ENCODE measurements at regions not wholly inside any gene's neighbourhood (a gene's known extent, or its start where the extent isn't known, plus 50 kb on each side); places are given as distances from the start of the nearest gene placed in this dataset.

DNA sequence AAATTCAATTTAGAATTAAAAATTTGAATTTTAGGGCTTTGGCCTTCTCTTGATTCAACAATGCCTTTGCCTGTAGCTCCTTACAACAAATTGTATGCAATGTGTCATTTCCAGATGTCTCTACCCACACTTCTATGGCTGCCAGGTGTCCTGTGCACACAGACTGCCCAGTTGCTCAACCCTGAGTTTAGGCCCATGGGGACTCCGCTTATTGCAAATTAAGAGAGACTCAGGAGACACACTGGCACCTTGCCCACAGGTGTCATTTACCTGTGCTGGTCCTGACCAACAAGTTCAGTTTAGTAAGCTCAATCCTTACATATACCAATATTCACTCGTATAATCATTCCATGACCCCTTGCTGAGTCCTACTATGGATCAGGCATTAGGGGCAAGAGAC, 236.1 kb downstream of the OMA1 start:
- no peak overlapping the region for H3K27ac ChIP-seq
- no peak for DNase-seq (ENCODE audit: low spot score)
- no peaks in the 10 kb centered on the region for H3K27me3 ChIP-seq (replicated peaks; ENCODE audit: insufficient read depth)
- no peak for ATAC-seq (ENCODE audit: insufficient number of reproducible peaks, low FRiP score, low read depth)
- H3K36me3 ChIP-seq = no peaks in the 10 kb centered on the region
- TF ChIP-seq, protein P1, sequence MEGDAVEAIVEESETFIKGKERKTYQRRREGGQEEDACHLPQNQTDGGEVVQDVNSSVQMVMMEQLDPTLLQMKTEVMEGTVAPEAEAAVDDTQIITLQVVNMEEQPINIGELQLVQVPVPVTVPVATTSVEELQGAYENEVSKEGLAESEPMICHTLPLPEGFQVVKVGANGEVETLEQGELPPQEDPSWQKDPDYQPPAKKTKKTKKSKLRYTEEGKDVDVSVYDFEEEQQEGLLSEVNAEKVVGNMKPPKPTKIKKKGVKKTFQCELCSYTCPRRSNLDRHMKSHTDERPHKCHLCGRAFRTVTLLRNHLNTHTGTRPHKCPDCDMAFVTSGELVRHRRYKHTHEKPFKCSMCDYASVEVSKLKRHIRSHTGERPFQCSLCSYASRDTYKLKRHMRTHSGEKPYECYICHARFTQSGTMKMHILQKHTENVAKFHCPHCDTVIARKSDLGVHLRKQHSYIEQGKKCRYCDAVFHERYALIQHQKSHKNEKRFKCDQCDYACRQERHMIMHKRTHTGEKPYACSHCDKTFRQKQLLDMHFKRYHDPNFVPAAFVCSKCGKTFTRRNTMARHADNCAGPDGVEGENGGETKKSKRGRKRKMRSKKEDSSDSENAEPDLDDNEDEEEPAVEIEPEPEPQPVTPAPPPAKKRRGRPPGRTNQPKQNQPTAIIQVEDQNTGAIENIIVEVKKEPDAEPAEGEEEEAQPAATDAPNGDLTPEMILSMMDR (IDR thresholded peaks at IDR 0.05) = no peak
- no peak overlapping the region for H3K4me3 ChIP-seq
- no peaks in the 10 kb centered on the region for H3K4me1 ChIP-seq (ENCODE audit: control insufficient read depth in 1 of 2, low read depth in 2 of 2)
- no peaks in the 10 kb centered on the region for H3K9me3 ChIP-seq

DNA sequence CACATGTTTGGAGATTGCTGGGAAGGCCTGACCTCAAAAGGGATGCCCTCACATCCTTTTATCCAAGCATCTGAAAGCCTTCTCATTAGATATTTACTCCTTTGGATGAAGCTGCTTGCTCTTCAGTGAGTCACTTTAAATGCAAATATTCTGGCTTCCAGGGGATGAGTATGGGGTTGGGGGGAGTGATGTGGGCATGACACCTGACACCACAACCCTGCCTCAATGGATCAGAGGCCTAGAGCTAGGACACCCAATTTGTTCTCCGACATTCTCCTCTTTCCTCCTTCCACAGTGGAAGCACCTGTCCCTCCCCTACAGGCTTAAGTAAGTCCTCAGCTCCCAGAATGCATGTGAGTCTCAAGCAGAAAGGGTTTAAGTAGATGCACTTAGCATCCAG, 238.3 kb downstream of the OMA1 start:
- H3K9me3 ChIP-seq = no peaks in the 10 kb centered on the region
- no peaks in the 10 kb centered on the region for H3K36me3 ChIP-seq
- ATAC-seq (ENCODE audit: insufficient number of reproducible peaks, low FRiP score, low read depth) = no peak
- H3K4me3 ChIP-seq = no peak overlapping the region
- TF ChIP-seq, protein P1 (IDR thresholded peaks at IDR 0.05) = no peak
- no peaks in the 10 kb centered on the region for H3K4me1 ChIP-seq (ENCODE audit: control insufficient read depth in 1 of 2, low read depth in 2 of 2)
- H3K27ac ChIP-seq = no peak overlapping the region
- no peaks in the 10 kb centered on the region for H3K27me3 ChIP-seq (replicated peaks; ENCODE audit: insufficient read depth)
- no peak for DNase-seq (ENCODE audit: low spot score)

DNA sequence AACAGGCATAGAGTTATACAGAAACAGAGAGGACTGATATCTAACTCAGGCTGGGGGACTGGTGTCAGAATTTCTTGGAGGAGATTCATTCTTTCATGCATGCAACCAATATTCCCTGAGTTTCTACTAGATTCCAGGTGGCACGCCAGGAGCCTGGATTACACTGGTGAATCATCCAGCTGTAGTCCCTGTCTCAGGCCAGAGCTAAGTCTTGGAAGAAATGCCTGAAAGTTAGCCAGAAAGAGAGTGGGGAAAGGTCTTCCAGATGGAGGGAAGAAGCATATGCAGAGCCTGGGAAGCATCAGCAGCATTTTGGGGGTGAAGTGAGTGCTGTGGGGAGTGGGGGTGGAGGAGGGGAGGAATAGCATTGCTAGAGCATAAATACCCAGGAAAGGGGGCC, 239.1 kb downstream of the OMA1 start:
- no peaks in the 10 kb centered on the region for H3K4me1 ChIP-seq (ENCODE audit: control insufficient read depth in 1 of 2, low read depth in 2 of 2)
- no peak overlapping the region for H3K27ac ChIP-seq
- TF ChIP-seq, protein P1 (IDR thresholded peaks at IDR 0.05) = no peak
- H3K4me3 ChIP-seq = no peak overlapping the region
- DNase-seq (ENCODE audit: low spot score) (no peak), ATAC-seq (ENCODE audit: insufficient number of reproducible peaks, low FRiP score, low read depth) (no peak)
- no peaks in the 10 kb centered on the region for H3K9me3 ChIP-seq
- no peaks in the 10 kb centered on the region for H3K36me3 ChIP-seq
- no peaks in the 10 kb centered on the region for H3K27me3 ChIP-seq (replicated peaks; ENCODE audit: insufficient read depth)

DNA sequence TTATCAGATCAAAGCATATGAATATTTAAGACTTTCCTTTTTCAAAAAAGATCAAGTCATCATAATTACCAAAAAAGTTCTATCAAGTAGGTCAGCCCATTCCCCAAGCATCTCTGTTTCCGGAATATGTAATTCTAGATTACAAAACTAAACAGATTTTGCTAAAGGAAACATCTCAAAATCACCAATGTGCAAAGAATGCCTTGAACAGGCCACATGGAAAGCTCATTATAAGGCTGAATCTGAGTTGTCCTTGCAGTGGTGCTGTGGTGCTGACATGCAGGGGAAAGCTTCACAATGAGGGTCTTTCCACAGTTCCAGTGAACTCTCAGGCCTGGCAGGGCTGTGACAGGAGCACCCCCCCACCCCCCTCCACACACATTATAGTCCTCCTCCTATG, 240.9 kb downstream of the OMA1 start:
- H3K36me3 ChIP-seq = no peaks in the 10 kb centered on the region
- no peaks in the 10 kb centered on the region for H3K27me3 ChIP-seq (replicated peaks; ENCODE audit: insufficient read depth)
- ATAC-seq (ENCODE audit: insufficient number of reproducible peaks, low FRiP score, low read depth) (no peak), DNase-seq (ENCODE audit: low spot score) (no peak)
- H3K9me3 ChIP-seq = no peaks in the 10 kb centered on the region
- TF ChIP-seq, protein P1 (IDR thresholded peaks at IDR 0.05) = no peak
- H3K4me1 ChIP-seq (ENCODE audit: control insufficient read depth in 1 of 2, low read depth in 2 of 2) = no peaks in the 10 kb centered on the region
- no peak overlapping the region for H3K4me3 ChIP-seq
- no peak overlapping the region for H3K27ac ChIP-seq

DNA sequence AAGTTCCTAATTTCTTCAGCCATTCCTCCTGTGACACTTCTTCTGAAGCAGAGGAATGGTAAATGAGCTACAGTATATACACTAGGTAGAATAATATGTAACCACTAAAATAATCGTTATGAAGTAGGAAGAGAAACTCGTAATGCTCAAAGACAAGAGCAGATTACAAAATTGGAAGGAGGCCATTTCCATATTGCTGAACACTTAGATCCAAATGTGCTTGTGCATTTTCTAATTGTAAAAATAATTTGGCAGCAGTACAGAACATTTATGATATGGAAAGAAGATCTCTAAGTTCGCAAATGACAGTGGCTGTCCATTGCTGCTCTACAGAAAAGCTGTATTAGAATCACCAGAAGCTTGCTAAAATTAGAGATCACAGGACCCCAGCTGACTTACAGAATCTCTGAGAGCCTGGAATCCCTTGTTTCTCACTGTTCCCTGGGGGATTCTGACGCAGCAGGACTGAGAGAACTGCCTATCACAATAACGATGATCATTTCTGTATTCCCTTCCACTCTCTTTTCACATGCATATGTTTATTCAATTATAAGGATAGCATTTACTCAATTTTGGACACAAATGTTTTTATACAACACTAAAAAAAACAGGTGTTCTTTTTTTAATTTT, 242.1 kb downstream of the OMA1 start:
- Histone ChIP-seq H3K27ac (no peak overlapping the region), H3K4me3 (no peak overlapping the region), H3K9me3 (no peaks in the 10 kb centered on the region), H3K27me3 (replicated peaks; ENCODE audit: insufficient read depth) (no peaks in the 10 kb centered on the region), H3K36me3 (no peaks in the 10 kb centered on the region), H3K4me1 (ENCODE audit: control insufficient read depth in 1 of 2, low read depth in 2 of 2) (no peaks in the 10 kb centered on the region)
- ATAC-seq (ENCODE audit: insufficient number of reproducible peaks, low FRiP score, low read depth) = no peak
- no peak for DNase-seq (ENCODE audit: low spot score)
- TF ChIP-seq, protein P1 (IDR thresholded peaks at IDR 0.05) = no peak

Measured in thoracic aorta (tissue), 2 donors.